ENCODE measurements at regions not wholly inside any gene's neighbourhood (a gene's known extent, or its start where the extent isn't known, plus 50 kb on each side); places are given as distances from the start of the nearest gene placed in this dataset.

GRCh38 chr9:115403753-115404152 lies 285.8 kb upstream of the TNC start:
- Histone ChIP-seq H3K14ac (ENCODE audit: insufficient read depth, low read length) (no peak overlapping the region), H3K9ac (ENCODE audit: extremely low read depth, insufficient read length, low read length) (no peak overlapping the region), H3K27ac (ENCODE audit: insufficient read length, low read depth, low read length) (no peak overlapping the region), H2BK20ac (ENCODE audit: low read depth, low read length, poor library complexity, severe bottlenecking) (no peak overlapping the region), H2BK15ac (ENCODE audit: low read depth, low read length) (no peak overlapping the region), H3K79me2 (ENCODE audit: insufficient read depth, low read length) (no peaks in the 10 kb centered on the region), H3K23me2 (ENCODE audit: insufficient read length, low read depth, low read length, poor library complexity, severe bottlenecking) (no peaks in the 10 kb centered on the region), H2BK12ac (ENCODE audit: insufficient read length, low read depth, low read length) (no peak overlapping the region), H2AFZ (ENCODE audit: low read length) (no peak overlapping the region), H2BK5ac (ENCODE audit: insufficient read length, low read length) (no peak overlapping the region), H2AK5ac (ENCODE audit: insufficient read length, low read length) (no peak overlapping the region), H3K9me3 (ENCODE audit: control insufficient read depth, low read depth, low read length) (no peaks in the 10 kb centered on the region), H3K79me1 (ENCODE audit: insufficient read depth, low read depth, low read length, poor library complexity, severe bottlenecking) (no peaks in the 10 kb centered on the region), H4K5ac (ENCODE audit: insufficient read length, low read depth, low read length) (no peak overlapping the region), H4K20me1 (ENCODE audit: control insufficient read depth, insufficient read depth, insufficient read length) (no peaks in the 10 kb centered on the region), H4K8ac (replicated peaks; ENCODE audit: insufficient read length, low read depth, low read length) (no peak overlapping the region), H2BK120ac (ENCODE audit: low read depth, low read length, poor library complexity, severe bottlenecking) (no peak overlapping the region), H3K18ac (ENCODE audit: insufficient read length, low read depth, low read length) (no peak overlapping the region), H3K4me2 (ENCODE audit: insufficient read depth, insufficient read length, low read length) (no peak overlapping the region), H3K4me1 (ENCODE audit: insufficient read depth, low read length) (peaks cover 4% of the 10 kb centered on the region), H3K23ac (ENCODE audit: insufficient read length, low read depth, low read length) (no peak overlapping the region), H3K4ac (ENCODE audit: low read depth, low read length) (no peak overlapping the region), H4K91ac (ENCODE audit: insufficient read length, low read depth, low read length) (no peak overlapping the region), H3T11ph (ENCODE audit: low read length) (no peak overlapping the region), H3K27me3 (ENCODE audit: insufficient read depth, low read length) (no peaks in the 10 kb centered on the region), H3K56ac (ENCODE audit: insufficient read length, low read depth, low read length) (no peak overlapping the region)
- Mint-ChIP-seq H3K9me3 (peaks cover 4 to 5% of the 10 kb centered on the region in 2 experiments), H3K4me1 (peaks cover 6 to 7% of the 10 kb centered on the region in 2 experiments), H3K27me3 (ENCODE audit: low read depth) (no peaks in the 10 kb centered on the region), H3K36me3 (ENCODE audit: insufficient read depth in 1 of 3, low read depth in 3 of 3) (peaks cover 1 to 13% (median 2%) of the 10 kb centered on the region in 3 experiments), H3K27ac (no peak overlapping the region), H3K4me3 (no peak overlapping the region)
- WGBS (ENCODE audit: extremely low coverage, insufficient read length, low lambda C conversion rate), result 100% methylated on average over 1 of the region's 1 CpG
- no peak for DNase-seq
- TF ChIP-seq CTCF (conservative IDR thresholded peaks at IDR 0.05), result no peak
